Caco-2 (cell line): ENCODE measurements at regions not wholly inside any gene's neighbourhood (a gene's known extent, or its start where the extent isn't known, plus 50 kb on each side); places are given as distances from the start of the nearest gene placed in this dataset.

Experiments used
- BruUV-seq: library from RNA; stranded (reverse); fragments of 400-500 nt; replicated peaks from 2 replicates; lab custom pipeline; 2021; lab: Mats Ljungman, UMichigan
- CTCF ChIA-PET: fragments of 300-600 bp; sonication (Branson Sonifier 250); formaldehyde crosslinking; loops from one replicate; lab custom pipeline; 2022; ENCODE audit warnings: antibody characterized with exemption; lab: Charles Lee
- POLR2A ChIA-PET: fragments of 300-600 bp; sonication (Branson Sonifier 250); formaldehyde crosslinking; loops from one replicate; lab custom pipeline; 2022; ENCODE audit warnings: antibody characterized with exemption; lab: Charles Lee
- DNase-seq, 2 experiments: peaks; one replicate each; pipeline versions ENCODE4 v3.0.0 to v3.0.0-alpha.2; 2020 to 2022
- H3K27me3 ChIP-seq: replicated peaks from 2 replicates; pipeline ENCODE4 v1.6.0; 2011; ENCODE audit warnings: low read length; ENCODE audit not compliant: control insufficient read depth, insufficient read depth
- H3K36me3 ChIP-seq: 2 replicates; pipeline ENCODE4 v1.5.1; 2011; ENCODE audit warnings: low read length; ENCODE audit not compliant: control insufficient read depth, insufficient read depth
- H3K4me1 ChIP-seq: fragments of 250-450 bp; sonication (Bioruptor Pico); 2 replicates; pipeline ENCODE4 v1.5.1; 2020; ENCODE audit warnings: mild to moderate bottlenecking
- H3K4me3 ChIP-seq: 2 replicates; pipeline ENCODE4 v1.5.1; 2011; ENCODE audit warnings: low read depth, mild to moderate bottlenecking, control low read depth, low read length
- H3K9me3 ChIP-seq: fragments of 250-450 bp; sonication (Bioruptor Pico); 2 replicates; pipeline ENCODE4 v1.5.1; 2020; ENCODE audit warnings: mild to moderate bottlenecking, moderate library complexity
- H3K27ac Mint-ChIP-seq: one replicate; pipeline ENCODE4 v1.8.0; 2022; ENCODE audit warnings: mixed read lengths; ENCODE audit not compliant: unreplicated experiment
- H3K27me3 Mint-ChIP-seq: one replicate; pipeline ENCODE4 v1.8.0; 2022; ENCODE audit warnings: mixed read lengths; ENCODE audit not compliant: insufficient read depth, unreplicated experiment
- H3K36me3 Mint-ChIP-seq: one replicate; pipeline ENCODE4 v1.8.0; 2022; ENCODE audit warnings: mild to moderate bottlenecking, mixed read lengths; ENCODE audit not compliant: insufficient read depth, unreplicated experiment
- H3K4me1 Mint-ChIP-seq: one replicate; pipeline ENCODE4 v1.8.0; 2022; ENCODE audit warnings: low read depth, mixed read lengths; ENCODE audit not compliant: unreplicated experiment
- H3K4me3 Mint-ChIP-seq: one replicate; pipeline ENCODE4 v1.8.0; 2022; ENCODE audit warnings: mild to moderate bottlenecking, moderate library complexity, mixed read lengths; ENCODE audit not compliant: unreplicated experiment
- H3K9me3 Mint-ChIP-seq: one replicate; pipeline ENCODE4 v1.8.0; 2022; ENCODE audit warnings: mixed read lengths; ENCODE audit not compliant: unreplicated experiment
- CTCF ChIP-seq, 2 experiments: fragments of 200-600 bp in 1 of 2; IDR thresholded peaks; 1 replicate in 1 of 2; 2 replicates in 1 of 2; pipeline versions ENCODE4 v1.5.1 to v1.8.0; 2011 to 2022; ENCODE audit warnings: antibody characterized with exemption in 1 of 2, control low read depth in 1 of 2, inconsistent platforms in 1 of 2, low read depth in 1 of 2, low read length in 1 of 2, mild to moderate bottlenecking in 1 of 2, moderate library complexity in 1 of 2; ENCODE audit not compliant: insufficient read depth in 1 of 2, severe bottlenecking in 1 of 2, unreplicated experiment in 1 of 2
- intact Hi-C: fragments of 100-400 bp; cut with micrococcal nuclease; formaldehyde crosslinking; loops from one replicate; pipeline ENCODE4 v1.10.0; 2022; ENCODE audit not compliant: unreplicated experiment

- no peak for DNase-seq
- Histone ChIP-seq H3K9me3 (peaks cover 10% of the 10 kb centered on the region; the same call in 1 of the 2 replicates), H3K27me3 (no peaks in the 10 kb centered on the region), H3K4me3 (no peak overlapping the region), H3K36me3 (no peaks in the 10 kb centered on the region), H3K4me1 (peaks cover 53% of the 10 kb centered on the region)
- Mint-ChIP-seq H3K27me3 (no peaks in the 10 kb centered on the region), H3K36me3 (no peaks in the 10 kb centered on the region), H3K27ac (no peak overlapping the region), H3K9me3 (peaks cover 13% of the 10 kb centered on the region), H3K4me1 (peaks cover 35% of the 10 kb centered on the region), H3K4me3 (no peak overlapping the region)
- BruUV-seq: no TSS peak
- no peak for TF ChIP-seq CTCF (IDR thresholded peaks at IDR 0.05; ENCODE audit: insufficient read depth in 1 of 2, low read depth in 1 of 2, low read length in 1 of 2, severe bottlenecking in 1 of 2, unreplicated experiment in 1 of 2)
- intact Hi-C loops: no loop called here
- POLR2A ChIA-PET: no interaction called here
- CTCF ChIA-PET: interaction anchor here (0.5 kb wide), 1 partner anchor 80 kb away, joined by 4 read pairs; no protein-coding TSS in a partner anchor
Measured at GRCh38 chr2:37590119-37590571, 81.3 kb downstream of the CDC42EP3 start.
